GM19452 (cell line): ENCODE measurements at regions not wholly inside any gene's neighbourhood (a gene's known extent, or its start where the extent isn't known, plus 50 kb on each side); places are given as distances from the start of the nearest gene placed in this dataset.
A peak's percentile ranks its signal among the peaks of the same experiment; 100 is the strongest.
"Not testable (repeated sequence)": the region's sequence is repeated elsewhere in the genome, so short reads cannot be mapped to it uniquely, and the experiment has no call there.

Source experiments
- ATAC-seq: cut with Tn5 transposase; IDR thresholded peaks from one replicate; pipeline ENCODE4 v1.9.1; 2021; ENCODE audit not compliant: unreplicated experiment

GRCh38 chr4:138341739-138342415 lies 99.7 kb upstream of the SLC7A11 start:
- ATAC-seq = peak; percentile 71

- ATAC-seq = no peak
Observed at GRCh38 chr4:138338840-138339239, 96.7 kb upstream of the SLC7A11 start.

DNA sequence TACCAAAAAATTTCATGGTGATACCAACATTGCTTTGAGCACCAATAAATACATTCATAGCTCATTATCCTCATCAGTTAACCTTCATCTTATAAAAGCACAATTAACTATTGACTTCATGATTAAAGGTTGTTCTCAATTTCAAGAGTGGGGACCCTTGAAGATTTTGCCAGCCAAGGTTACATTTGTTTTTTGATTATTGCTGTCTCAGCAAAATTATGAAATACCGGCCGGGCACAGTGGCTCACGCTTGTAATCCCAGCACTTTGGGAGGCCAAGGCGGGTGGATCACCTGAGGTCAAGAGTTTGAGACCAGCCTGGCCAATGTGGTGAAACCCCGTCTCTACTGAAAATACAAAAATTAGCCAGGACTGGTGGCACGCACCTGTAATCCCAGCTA lies 96.1 kb upstream of the SLC7A11 start:
- not testable (repeated sequence) for ATAC-seq

GRCh38 chr4:138334346-138335016 lies 92.3 kb upstream of the SLC7A11 start:
- no peak for ATAC-seq

DNA sequence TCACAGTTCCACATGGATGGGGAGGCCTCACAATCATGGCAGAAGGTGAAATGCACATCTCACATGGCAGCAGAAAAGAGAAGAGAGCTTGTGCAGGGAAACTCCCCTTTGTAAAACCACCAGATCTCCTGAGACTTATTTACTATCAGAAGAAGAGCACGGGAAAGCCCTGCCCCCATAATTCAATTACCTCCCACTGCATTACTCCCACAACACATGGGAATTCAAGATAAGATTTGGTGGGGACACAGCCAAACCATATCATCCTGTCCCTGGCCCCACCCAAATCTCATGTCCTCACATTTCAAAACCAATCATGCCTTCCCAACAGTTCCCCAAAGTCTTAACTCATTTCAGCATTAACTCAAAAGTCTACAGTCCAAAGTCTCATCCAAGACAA lies 90.3 kb upstream of the SLC7A11 start:
- ATAC-seq = not testable (repeated sequence)

GRCh38 chr4:138330531-138330930 lies 88.4 kb upstream of the SLC7A11 start:
- no peak for ATAC-seq

GRCh38 chr4:138329506-138330070 lies 87.4 kb upstream of the SLC7A11 start:
- ATAC-seq = no peak

DNA sequence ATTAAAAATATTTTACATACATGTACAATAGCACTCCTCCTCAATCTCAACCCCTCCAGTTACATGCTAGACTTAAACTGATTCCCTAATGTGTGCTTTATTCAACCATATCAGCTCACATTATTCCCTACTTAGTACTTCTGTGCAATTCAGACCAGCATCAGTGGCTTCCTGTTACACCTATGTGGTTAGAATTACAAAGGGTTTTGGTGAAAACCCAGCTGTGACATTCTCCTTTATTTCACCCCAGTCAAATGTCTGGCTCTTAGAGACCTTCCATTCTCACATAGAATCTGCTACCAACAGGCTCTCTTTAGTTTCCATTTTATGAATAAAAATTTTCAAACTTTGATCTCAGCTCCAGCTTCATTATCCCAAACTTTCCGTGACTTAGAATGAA lies 85.2 kb upstream of the SLC7A11 start:
- no peak for ATAC-seq

GRCh38 chr4:138320831-138321230 lies 78.7 kb upstream of the SLC7A11 start:
- ATAC-seq = no peak

GRCh38 chr4:138320030-138320429 lies 77.9 kb upstream of the SLC7A11 start:
- no peak for ATAC-seq

- ATAC-seq = no peak
Observed at GRCh38 chr4:138317175-138317748, 75.1 kb upstream of the SLC7A11 start.

DNA sequence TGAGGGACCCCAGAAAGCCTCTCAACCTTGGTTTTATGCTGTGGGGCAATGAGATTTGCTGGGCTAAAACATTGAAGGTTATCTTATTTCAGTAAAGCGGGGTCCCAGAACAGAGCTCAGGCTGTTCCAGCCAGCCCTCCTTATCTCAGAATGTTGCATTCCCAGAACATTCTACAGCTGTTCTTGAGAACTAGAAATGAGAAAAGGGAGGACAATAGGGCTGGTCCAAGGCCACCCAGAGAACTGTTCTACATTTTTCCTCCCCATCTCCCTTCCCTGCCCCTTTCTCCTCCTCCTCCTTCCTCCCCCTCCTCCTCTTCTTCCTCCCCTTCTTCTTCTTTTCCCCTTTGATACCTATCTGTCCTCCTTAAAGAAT lies 70.4 kb upstream of the SLC7A11 start:
- no peak for ATAC-seq

DNA sequence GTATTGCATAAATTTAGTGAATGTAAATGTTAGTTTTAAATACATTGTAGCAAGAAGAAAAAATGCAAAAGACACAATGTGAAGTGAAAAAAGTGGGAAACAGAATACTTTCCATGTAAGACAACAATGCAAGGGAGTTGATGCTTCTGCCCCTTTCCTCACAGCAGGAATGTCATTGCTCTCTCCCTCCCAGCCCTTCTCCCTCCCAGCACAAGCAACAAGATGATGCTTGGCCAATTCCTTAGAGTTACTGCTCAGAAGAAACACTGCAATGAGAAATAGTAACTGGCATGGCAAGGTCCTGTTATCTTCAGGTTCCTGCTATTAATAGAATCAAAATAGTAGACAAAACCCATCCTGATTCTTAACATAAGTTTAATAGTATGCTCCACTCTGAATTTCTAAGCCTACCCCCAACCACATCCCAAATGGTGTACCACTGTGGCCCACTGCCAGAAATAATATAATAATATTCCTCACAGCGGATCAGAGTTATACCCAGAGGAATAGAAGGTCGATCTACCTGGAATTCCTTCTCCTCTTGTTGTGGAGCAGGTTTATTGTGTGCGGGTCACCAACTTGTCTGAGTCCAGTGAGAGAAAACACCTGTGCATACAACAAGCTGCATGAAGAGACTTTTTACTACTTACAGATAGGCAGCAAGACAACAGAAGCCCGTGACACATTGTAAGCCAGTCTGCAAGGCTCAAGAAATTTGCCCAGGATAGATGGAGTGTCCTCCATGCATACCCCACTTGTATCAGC lies 69.8 kb upstream of the SLC7A11 start:
- ATAC-seq = no peak

DNA sequence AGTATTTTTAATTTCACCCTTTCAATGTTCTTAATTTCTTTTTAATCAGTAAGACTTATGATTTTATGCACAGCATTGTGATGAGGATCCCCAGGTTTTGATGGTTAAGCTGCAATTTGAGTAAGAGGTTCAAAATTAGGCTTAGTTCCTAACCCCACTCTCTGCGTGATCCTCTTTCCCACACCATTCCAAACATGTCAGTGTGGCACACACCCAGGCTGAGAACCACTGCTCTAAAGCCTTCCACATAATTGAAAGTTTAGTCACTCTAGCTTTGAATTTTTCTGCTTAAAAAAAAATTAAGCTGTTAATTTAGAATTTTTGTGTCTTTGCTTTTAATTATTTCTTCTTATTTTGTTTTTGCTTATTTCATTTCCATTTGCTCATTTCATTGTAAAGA lies 68.8 kb upstream of the SLC7A11 start:
- ATAC-seq = no peak

DNA sequence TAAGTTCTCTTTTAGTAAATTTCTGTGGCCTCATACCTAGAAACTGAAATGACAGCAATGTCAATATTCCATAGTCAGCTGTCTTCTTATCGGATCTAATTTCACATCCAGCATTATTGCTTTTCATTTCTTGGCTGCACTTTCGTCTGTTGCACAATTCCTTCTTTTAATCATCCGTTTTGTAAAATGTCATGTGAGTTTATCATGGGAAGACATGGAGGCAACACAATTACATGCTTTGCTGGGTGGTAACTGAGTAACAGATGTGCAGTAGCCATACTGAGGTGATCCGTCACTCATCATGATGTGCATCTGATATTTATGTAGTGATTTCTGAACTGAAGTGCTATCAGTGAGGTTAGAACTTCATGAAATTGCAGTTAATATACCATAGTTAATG lies 68.3 kb upstream of the SLC7A11 start:
- no peak for ATAC-seq

- no peak for ATAC-seq
Observed at GRCh38 chr4:138308356-138308755, 66.2 kb upstream of the SLC7A11 start.

- no peak for ATAC-seq
Observed at GRCh38 chr4:138307319-138307718, 65.2 kb upstream of the SLC7A11 start.

DNA sequence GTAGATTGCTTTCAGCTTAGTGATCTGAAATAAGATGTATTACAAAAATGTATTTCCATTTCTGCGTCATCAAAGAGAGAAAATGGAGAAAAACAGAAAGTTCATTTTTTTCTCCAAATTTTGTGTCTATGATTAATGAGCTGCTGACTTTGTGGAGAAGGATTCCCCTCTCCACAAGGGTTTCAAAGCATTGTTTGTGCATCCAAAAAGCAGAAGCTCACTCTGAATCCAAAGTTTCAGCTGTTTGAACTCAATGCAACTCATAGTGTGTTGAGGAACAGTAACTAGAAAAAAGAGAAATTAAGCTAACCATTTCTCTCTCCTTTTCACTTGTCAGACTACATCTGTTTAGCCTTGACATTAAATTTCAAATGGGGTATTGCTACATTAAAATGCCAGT lies 62.9 kb upstream of the SLC7A11 start:
- ATAC-seq = no peak

- no peak for ATAC-seq
Observed at GRCh38 chr4:138301536-138301935, 59.4 kb upstream of the SLC7A11 start.

GRCh38 chr4:138300616-138301015 lies 58.5 kb upstream of the SLC7A11 start:
- ATAC-seq = no peak

GRCh38 chr4:138299881-138300280 lies 57.7 kb upstream of the SLC7A11 start:
- no peak for ATAC-seq
